IMR-90 (cell line): ENCODE measurements at regions not wholly inside any gene's neighbourhood (a gene's known extent, or its start where the extent isn't known, plus 50 kb on each side); places are given as distances from the start of the nearest gene placed in this dataset.

Experiments used
- ATAC-seq: fragments of 200-7000 bp; cut with Tn5 transposase; 2 replicates; pipeline ENCODE4 v1.9.1; 2020; ENCODE audit warnings: low read depth, mild to moderate bottlenecking, moderate library complexity
- BruUV-seq: library from RNA; stranded (reverse); fragments of 400-500 nt; replicated peaks from 2 replicates; lab custom pipeline; 2021; lab: Mats Ljungman, UMichigan
- CTCF ChIA-PET: fragments of 300-600 bp; formaldehyde crosslinking; extraction: SDS; loops from one replicate; lab custom pipeline; 2021; ENCODE audit warnings: antibody characterized with exemption; lab: Yijun Ruan, JAX
- POLR2A ChIA-PET: fragments of 300-600 bp; sonication (Branson Sonifier 250); formaldehyde crosslinking; loops from one replicate; lab custom pipeline; 2022; ENCODE audit warnings: antibody characterized with exemption; ENCODE audit not compliant: unreplicated experiment; lab: Charles Lee
- DNase-seq: peaks from one replicate; pipeline ENCODE4 v3.0.0; 2013
- H2AFZ ChIP-seq: replicated peaks from 2 replicates; pipeline ENCODE3; 2013; ENCODE audit warnings: low read length, mild to moderate bottlenecking; ENCODE audit not compliant: poor library complexity
- H2AK5ac ChIP-seq: 2 replicates; pipeline ENCODE4 v1.6.1; 2013; ENCODE audit warnings: low read depth, low read length, inconsistent platforms
- H2AK9ac ChIP-seq: replicated peaks from 2 replicates; pipeline ENCODE3; 2013; ENCODE audit warnings: mild to moderate bottlenecking, low read depth, low read length, moderate library complexity; ENCODE audit not compliant: poor library complexity
- H2BK120ac ChIP-seq: 2 replicates; pipeline ENCODE4 v1.6.1; 2013; ENCODE audit warnings: low read depth, low read length, inconsistent platforms
- H2BK15ac ChIP-seq: 3 replicates; pipeline ENCODE4 v1.6.1; 2013; ENCODE audit warnings: low read depth, low read length, inconsistent platforms
- H2BK20ac ChIP-seq: 2 replicates; pipeline ENCODE4 v1.6.1; 2013; ENCODE audit warnings: low read depth, mild to moderate bottlenecking, inconsistent platforms, low read length, moderate library complexity
- H2BK5ac ChIP-seq: 2 replicates; pipeline ENCODE4 v1.6.1; 2013; ENCODE audit warnings: mild to moderate bottlenecking, low read depth, low read length, inconsistent platforms; ENCODE audit not compliant: poor library complexity, severe bottlenecking
- H3K14ac ChIP-seq: replicated peaks from 2 replicates; pipeline ENCODE4 v1.6.1; 2013; ENCODE audit warnings: low read depth, low read length, inconsistent platforms
- H3K18ac ChIP-seq: 2 replicates; pipeline ENCODE4 v1.6.1; 2013; ENCODE audit warnings: low read depth, low read length, control low read depth
- H3K23ac ChIP-seq: 2 replicates; pipeline ENCODE4 v1.6.1; 2013; ENCODE audit warnings: low read depth, low read length, inconsistent platforms
- H3K27ac ChIP-seq: 2 replicates; pipeline ENCODE4 v1.5.1; 2013; ENCODE audit warnings: mild to moderate bottlenecking, control low read depth, low read length; ENCODE audit not compliant: insufficient read depth
- H3K27me3 ChIP-seq: 2 replicates; pipeline ENCODE4 v1.6.1; 2013; ENCODE audit warnings: low read length; ENCODE audit not compliant: control insufficient read depth, insufficient read depth
- H3K36me3 ChIP-seq: 2 replicates; pipeline ENCODE4 v1.6.1; 2013; ENCODE audit warnings: low read length, mixed read lengths; ENCODE audit not compliant: control insufficient read depth, insufficient read depth
- H3K4ac ChIP-seq: 2 replicates; pipeline ENCODE4 v1.6.1; 2013; ENCODE audit warnings: low read depth, low read length, inconsistent platforms
- H3K4me1 ChIP-seq: 2 replicates; pipeline ENCODE4 v1.6.1; 2013; ENCODE audit warnings: low read length, mixed read lengths; ENCODE audit not compliant: control insufficient read depth, insufficient read depth
- H3K4me2 ChIP-seq: 2 replicates; pipeline ENCODE4 v1.6.1; 2013; ENCODE audit warnings: low read depth, mild to moderate bottlenecking, control low read depth, low read length, moderate library complexity
- H3K4me3 ChIP-seq: 2 replicates; pipeline ENCODE4 v1.5.1; 2013; ENCODE audit warnings: low read depth, mild to moderate bottlenecking, control low read depth, low read length, moderate library complexity; ENCODE audit not compliant: insufficient read depth
- H3K56ac ChIP-seq: 2 replicates; pipeline ENCODE4 v1.6.1; 2013; ENCODE audit warnings: low read length, inconsistent platforms; ENCODE audit not compliant: insufficient read depth; ENCODE audit errors: extremely low read depth
- H3K79me1 ChIP-seq, 2 experiments: 2 replicates each; pipeline ENCODE4 v1.6.1; 2013; ENCODE audit warnings: low read length in 2 of 2, inconsistent platforms in 1 of 2, low read depth in 1 of 2
- H3K9ac ChIP-seq: 2 replicates; pipeline ENCODE4 v1.6.1; 2013; ENCODE audit warnings: low read depth, low read length, control low read depth
- H3K9me1 ChIP-seq: 2 replicates; pipeline ENCODE4 v1.6.1; 2013; ENCODE audit warnings: low read length, inconsistent platforms; ENCODE audit not compliant: insufficient read depth
- H3K9me3 ChIP-seq: 2 replicates; pipeline ENCODE4 v1.6.1; 2013; ENCODE audit warnings: low read length; ENCODE audit not compliant: control insufficient read depth, insufficient read depth
- H4K20me1 ChIP-seq: 2 replicates; pipeline ENCODE4 v1.6.1; 2013; ENCODE audit warnings: low read length, inconsistent platforms; ENCODE audit not compliant: insufficient read depth
- H4K5ac ChIP-seq: 2 replicates; pipeline ENCODE4 v1.6.1; 2013; ENCODE audit warnings: mild to moderate bottlenecking, low read depth, low read length, control low read depth
- H4K8ac ChIP-seq, 2 experiments: 2 replicates each; pipeline ENCODE4 v1.6.1; 2013; ENCODE audit warnings: low read depth in 2 of 2, low read length in 2 of 2, control low read depth in 1 of 2, inconsistent platforms in 1 of 2
- H4K91ac ChIP-seq: 2 replicates; pipeline ENCODE4 v1.6.1; 2013; ENCODE audit warnings: low read depth, low read length, inconsistent platforms; ENCODE audit not compliant: insufficient read depth
- BHLHE40 ChIP-seq: fragments of 150-350 bp; IDR thresholded peaks from 2 replicates; pipeline ENCODE4 v1.6.1; 2016; ENCODE audit warnings: mild to moderate bottlenecking, low read depth, low read length
- CEBPB ChIP-seq: IDR thresholded peaks from 2 replicates; pipeline ENCODE4 v1.6.1; 2012; ENCODE audit warnings: low read depth, low read length, improper control_type of control experiment
- CHD1 ChIP-seq: IDR thresholded peaks from 2 replicates; pipeline ENCODE4 v1.6.1; 2012; ENCODE audit warnings: low read depth, low read length, improper control_type of control experiment
- CTCF ChIP-seq: conservative IDR thresholded peaks from 2 replicates; pipeline ENCODE4 v1.5.1; 2012; ENCODE audit warnings: mild to moderate bottlenecking, low read depth, low read length, improper control_type of control experiment
- FOS ChIP-seq: fragments of 150-350 bp; IDR thresholded peaks from 2 replicates; pipeline ENCODE4 v1.6.1; 2016; ENCODE audit warnings: low read depth, low read length
- MAZ ChIP-seq: IDR thresholded peaks from 2 replicates; pipeline ENCODE4 v1.6.1; 2012; ENCODE audit warnings: low read depth, mild to moderate bottlenecking, low read length, improper control_type of control experiment, moderate library complexity, borderline replicate concordance
- MXI1 ChIP-seq: IDR thresholded peaks from 2 replicates; pipeline ENCODE4 v1.6.1; 2012; ENCODE audit warnings: low read depth, mild to moderate bottlenecking, low read length, moderate library complexity, borderline replicate concordance
- NFE2L2 ChIP-seq: fragments of 150-350 bp; IDR thresholded peaks from 2 replicates; pipeline ENCODE4 v1.6.1; 2016; ENCODE audit warnings: low read depth, mild to moderate bottlenecking, low read length
- POLR2A ChIP-seq: IDR thresholded peaks from 2 replicates; pipeline ENCODE4 v1.6.1; 2012; ENCODE audit warnings: mild to moderate bottlenecking, low read depth, low read length
- RCOR1 ChIP-seq: IDR thresholded peaks from 2 replicates; pipeline ENCODE4 v1.6.1; 2012; ENCODE audit warnings: mild to moderate bottlenecking, low read length, improper control_type of control experiment; ENCODE audit not compliant: insufficient replicate concordance
- RFX5 ChIP-seq: IDR thresholded peaks from 2 replicates; pipeline ENCODE4 v1.8.0; 2012; ENCODE audit warnings: low read depth, mild to moderate bottlenecking, low read length, moderate library complexity
- WGBS, 2 experiments: methylation state at CpG; one replicate each; pipeline versions ENCODE4 v1.1.5 to v1.1.7; 2013; ENCODE audit warnings: missing lambda C conversion rate in 2 of 2; ENCODE audit not compliant: insufficient read length in 1 of 2; ENCODE audit errors: extremely low coverage in 2 of 2; 5-methylcytosine and 5-hydroxymethylcytosine counted together
- dilution Hi-C: fragments of 300-500 bp; cut with HindIII; formaldehyde crosslinking; loops from one replicate; pipeline ENCODE4 v1.14.3; 2018; ENCODE audit warnings: low sequenced_read_pairs; ENCODE audit not compliant: unreplicated experiment
- in situ Hi-C: fragments of 300-500 bp; cut with MboI; formaldehyde crosslinking; loops from 3 replicates; pipeline ENCODE4 v1.14.3; 2019; ENCODE audit warnings: low sequenced_read_pairs, inconsistent platforms, mixed read lengths
- intact Hi-C: fragments of 100-400 bp; cut with micrococcal nuclease; formaldehyde crosslinking; loops from 2 replicates; pipeline ENCODE4 v1.10.0; 2022
- TF ChIP-seq, protein P1 (sequence below): fragments of 150-350 bp; IDR thresholded peaks from 2 replicates; pipeline ENCODE4 v1.6.1; 2016; ENCODE audit warnings: low read depth, mild to moderate bottlenecking, low read length, moderate library complexity, borderline replicate concordance

DNA sequence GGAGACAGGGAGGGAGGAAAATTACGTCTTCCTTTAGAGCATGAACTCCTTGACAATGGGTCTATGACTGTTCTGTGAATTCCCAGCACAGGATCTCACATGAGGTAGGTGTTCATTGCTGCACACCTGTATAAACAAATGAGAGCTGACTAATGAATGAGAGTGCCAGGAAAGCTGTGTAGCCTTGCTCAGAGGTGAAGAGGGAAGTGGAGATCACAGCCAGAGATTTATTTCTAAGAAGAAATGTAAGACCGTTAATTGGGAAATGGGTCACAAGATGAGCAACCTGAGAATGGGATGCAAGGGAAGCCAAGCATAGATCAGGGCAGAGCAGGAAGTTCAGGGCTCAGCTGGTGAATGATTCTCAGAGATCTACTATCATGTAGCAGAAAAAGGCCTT, 295.1 kb downstream of the CDK5RAP2 start:
- Histone ChIP-seq H4K5ac (no peak overlapping the region), H2AK9ac (no peak overlapping the region), H3K56ac (no peak overlapping the region), H3K14ac (no peak overlapping the region), H4K91ac (no peak overlapping the region), H4K20me1 (no peaks in the 10 kb centered on the region), H3K4ac (no peak overlapping the region), H4K8ac (no peak overlapping the region), H3K18ac (no peak overlapping the region), H3K36me3 (no peaks in the 10 kb centered on the region), H3K27me3 (no peaks in the 10 kb centered on the region), H2AK5ac (no peak overlapping the region), H2BK20ac (no peak overlapping the region), H3K23ac (no peak overlapping the region), H3K27ac (no peak overlapping the region), H3K9me1 (no peaks in the 10 kb centered on the region), H3K9me3 (no peaks in the 10 kb centered on the region), H3K79me1 (no peaks in the 10 kb centered on the region), H2BK15ac (no peak overlapping the region), H3K4me1 (no peaks in the 10 kb centered on the region), H2BK5ac (no peak overlapping the region), H2BK120ac (no peak overlapping the region), H3K4me3 (no peak overlapping the region), H3K9ac (no peak overlapping the region), H2AFZ (no peak overlapping the region), H3K4me2 (no peak overlapping the region)
- DNase-seq (no peak), ATAC-seq (no peak)
- intact Hi-C loops (no loop called here), in situ Hi-C loops (no loop called here), dilution Hi-C loops (no loop called here)
- BruUV-seq: no TSS peak
- ChIA-PET CTCF (no interaction called here), POLR2A (no interaction called here)
- no peak for TF ChIP-seq CTCF
- TF ChIP-seq CHD1: no peak
- TF ChIP-seq, protein P1, sequence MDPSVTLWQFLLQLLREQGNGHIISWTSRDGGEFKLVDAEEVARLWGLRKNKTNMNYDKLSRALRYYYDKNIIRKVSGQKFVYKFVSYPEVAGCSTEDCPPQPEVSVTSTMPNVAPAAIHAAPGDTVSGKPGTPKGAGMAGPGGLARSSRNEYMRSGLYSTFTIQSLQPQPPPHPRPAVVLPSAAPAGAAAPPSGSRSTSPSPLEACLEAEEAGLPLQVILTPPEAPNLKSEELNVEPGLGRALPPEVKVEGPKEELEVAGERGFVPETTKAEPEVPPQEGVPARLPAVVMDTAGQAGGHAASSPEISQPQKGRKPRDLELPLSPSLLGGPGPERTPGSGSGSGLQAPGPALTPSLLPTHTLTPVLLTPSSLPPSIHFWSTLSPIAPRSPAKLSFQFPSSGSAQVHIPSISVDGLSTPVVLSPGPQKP: no peak
- no peak for TF ChIP-seq MAZ
- TF ChIP-seq NFE2L2: no peak
- no peak for TF ChIP-seq MXI1
- no peak for TF ChIP-seq CEBPB
- TF ChIP-seq FOS: no peak
- no peak for TF ChIP-seq RFX5
- TF ChIP-seq RCOR1: no peak
- no peak for TF ChIP-seq POLR2A
- no peak for TF ChIP-seq BHLHE40
- WGBS, 2 experiments: 36% methylated on average over 2 of the region's 2 CpGs; no CpG with 5 or more reads in 1 of the 2 experiments
